OCI-LY1 (cell line): ENCODE measurements at regions not wholly inside any gene's neighbourhood (a gene's known extent, or its start where the extent isn't known, plus 50 kb on each side); places are given as distances from the start of the nearest gene placed in this dataset.

Experiments
- H2AFZ ChIP-seq: fragments of 200-600 bp; sonication (generic), shearing (Covaris generic); 2 replicates; pipeline ENCODE4 v1.6.0; 2014; ENCODE audit warnings: antibody characterized with exemption, mild to moderate bottlenecking, low read length
- H3F3A ChIP-seq: fragments of 200-600 bp; sonication (generic), shearing (Covaris generic); 2 replicates; pipeline ENCODE4 v1.6.0; 2014; ENCODE audit warnings: mild to moderate bottlenecking, antibody characterized with exemption, low read length, moderate library complexity; ENCODE audit not compliant: insufficient read depth
- H3K27ac ChIP-seq: fragments of 200-600 bp; sonication (generic); 2 replicates; pipeline ENCODE4 v1.5.1; 2014; ENCODE audit warnings: low read length, mixed run types, mild to moderate bottlenecking, low read depth; ENCODE audit not compliant: poor library complexity, severe bottlenecking
- H3K27me3 ChIP-seq: fragments of 200-600 bp; sonication (generic); 2 replicates; pipeline ENCODE4 v1.6.0; 2014; ENCODE audit warnings: antibody characterized with exemption, mild to moderate bottlenecking, low read length, moderate library complexity; ENCODE audit not compliant: insufficient read depth
- H3K36me3 ChIP-seq: fragments of 200-600 bp; sonication (generic); 2 replicates; pipeline ENCODE4 v1.6.1; 2014; ENCODE audit warnings: mild to moderate bottlenecking, antibody characterized with exemption, low read length, moderate library complexity, mixed read lengths; ENCODE audit not compliant: insufficient read depth
- H3K4me1 ChIP-seq: fragments of 200-600 bp; sonication (generic); 2 replicates; pipeline ENCODE4 v1.5.1; 2014; ENCODE audit warnings: mild to moderate bottlenecking, low read length, moderate library complexity; ENCODE audit not compliant: insufficient read depth, severe bottlenecking
- H3K4me2 ChIP-seq: fragments of 200-600 bp; sonication (generic), shearing (Covaris generic); 2 replicates; pipeline ENCODE4 v1.6.1; 2014; ENCODE audit warnings: low read length
- H3K4me3 ChIP-seq: fragments of 200-600 bp; sonication (generic); 2 replicates; pipeline ENCODE4 v1.5.1; 2014; ENCODE audit warnings: low read length, low read depth, mild to moderate bottlenecking, mixed read lengths; ENCODE audit not compliant: poor library complexity, severe bottlenecking
- H3K79me2 ChIP-seq: fragments of 200-600 bp; shearing (Covaris generic); 2 replicates; pipeline ENCODE4 v1.6.1; 2016; ENCODE audit warnings: mixed run types, low read length, mixed read lengths; ENCODE audit not compliant: insufficient read depth
- H3K9ac ChIP-seq: fragments of 200-600 bp; sonication (generic), shearing (Covaris generic); 2 replicates; pipeline ENCODE4 v1.6.1; 2014; ENCODE audit warnings: mild to moderate bottlenecking, low read length, mixed read lengths
- H3K9me2 ChIP-seq: fragments of 200-600 bp; sonication (generic), shearing (Covaris generic); 2 replicates; pipeline ENCODE4 v1.6.1; 2014; ENCODE audit warnings: low read depth, mild to moderate bottlenecking, low read length, mixed read lengths
- H3K9me3 ChIP-seq: fragments of 200-600 bp; shearing (Covaris generic); 2 replicates; pipeline ENCODE4 v1.6.1; 2014; ENCODE audit warnings: low read length, mixed read lengths
- H4K20me1 ChIP-seq: fragments of 200-600 bp; sonication (generic), shearing (Covaris generic); 2 replicates; pipeline ENCODE4 v1.6.0; 2016; ENCODE audit warnings: mild to moderate bottlenecking, low read length; ENCODE audit not compliant: insufficient read depth
- EZH2 ChIP-seq: fragments of 200-600 bp; sonication (generic), shearing (Covaris generic); IDR thresholded peaks from 2 replicates; pipeline ENCODE4 v1.8.0; 2017; ENCODE audit warnings: borderline replicate concordance, mixed run types, mild to moderate bottlenecking, antibody characterized with exemption, low read length, moderate library complexity, mixed read lengths
- TF ChIP-seq, protein P1 (sequence below): fragments of 200-600 bp; sonication (generic), shearing (Covaris generic); IDR thresholded peaks from 2 replicates; pipeline ENCODE4 v1.5.1; 2017; ENCODE audit warnings: mild to moderate bottlenecking, antibody characterized with exemption, low read length, moderate library complexity, mixed read lengths

GRCh38 chr2:106941372-106941993 is 55.5 kb upstream of the ST6GAL2 start:
- H3K36me3 ChIP-seq, result no peaks in the 10 kb centered on the region
- no peak overlapping the region for H3K27ac ChIP-seq
- no peaks in the 10 kb centered on the region for H3K4me1 ChIP-seq
- no peak overlapping the region for H2AFZ ChIP-seq
- H3K27me3 ChIP-seq, result no peaks in the 10 kb centered on the region
- H3K4me2 ChIP-seq, result no peak overlapping the region
- H3K4me3 ChIP-seq, result no peak overlapping the region
- H3F3A ChIP-seq, result no peaks in the 10 kb centered on the region
- H3K79me2 ChIP-seq, result no peaks in the 10 kb centered on the region
- no peak overlapping the region for H3K9ac ChIP-seq
- TF ChIP-seq, protein P1, sequence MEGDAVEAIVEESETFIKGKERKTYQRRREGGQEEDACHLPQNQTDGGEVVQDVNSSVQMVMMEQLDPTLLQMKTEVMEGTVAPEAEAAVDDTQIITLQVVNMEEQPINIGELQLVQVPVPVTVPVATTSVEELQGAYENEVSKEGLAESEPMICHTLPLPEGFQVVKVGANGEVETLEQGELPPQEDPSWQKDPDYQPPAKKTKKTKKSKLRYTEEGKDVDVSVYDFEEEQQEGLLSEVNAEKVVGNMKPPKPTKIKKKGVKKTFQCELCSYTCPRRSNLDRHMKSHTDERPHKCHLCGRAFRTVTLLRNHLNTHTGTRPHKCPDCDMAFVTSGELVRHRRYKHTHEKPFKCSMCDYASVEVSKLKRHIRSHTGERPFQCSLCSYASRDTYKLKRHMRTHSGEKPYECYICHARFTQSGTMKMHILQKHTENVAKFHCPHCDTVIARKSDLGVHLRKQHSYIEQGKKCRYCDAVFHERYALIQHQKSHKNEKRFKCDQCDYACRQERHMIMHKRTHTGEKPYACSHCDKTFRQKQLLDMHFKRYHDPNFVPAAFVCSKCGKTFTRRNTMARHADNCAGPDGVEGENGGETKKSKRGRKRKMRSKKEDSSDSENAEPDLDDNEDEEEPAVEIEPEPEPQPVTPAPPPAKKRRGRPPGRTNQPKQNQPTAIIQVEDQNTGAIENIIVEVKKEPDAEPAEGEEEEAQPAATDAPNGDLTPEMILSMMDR, result no peak
- no peak for TF ChIP-seq EZH2
- no peaks in the 10 kb centered on the region for H3K9me2 ChIP-seq
- no peaks in the 10 kb centered on the region for H3K9me3 ChIP-seq
- H4K20me1 ChIP-seq, result no peaks in the 10 kb centered on the region

GRCh38 chr2:106943468-106944200 is 57.7 kb upstream of the ST6GAL2 start:
- no peak overlapping the region for H3K27ac ChIP-seq

GRCh38 chr2:106944215-106944614 is 58.2 kb upstream of the ST6GAL2 start:
- no peaks in the 10 kb centered on the region for H3K9me3 ChIP-seq
- H3K27me3 ChIP-seq, result no peaks in the 10 kb centered on the region
- H4K20me1 ChIP-seq, result no peaks in the 10 kb centered on the region
- no peaks in the 10 kb centered on the region for H3K79me2 ChIP-seq
- H2AFZ ChIP-seq, result no peak overlapping the region
- no peak for TF ChIP-seq EZH2
- TF ChIP-seq, protein P1, result no peak
- no peaks in the 10 kb centered on the region for H3K4me1 ChIP-seq
- H3K9me2 ChIP-seq, result no peaks in the 10 kb centered on the region
- H3K36me3 ChIP-seq, result no peaks in the 10 kb centered on the region
- H3K9ac ChIP-seq, result no peak overlapping the region
- no peak overlapping the region for H3K4me2 ChIP-seq
- no peaks in the 10 kb centered on the region for H3F3A ChIP-seq
- no peak overlapping the region for H3K4me3 ChIP-seq
- no peak overlapping the region for H3K27ac ChIP-seq

More at GRCh38 chr2:106943468-106944200, 57.7 kb upstream of the ST6GAL2 start:
- H3K9ac ChIP-seq, result no peak overlapping the region
- TF ChIP-seq EZH2, result no peak
- TF ChIP-seq, protein P1, result no peak
- no peaks in the 10 kb centered on the region for H4K20me1 ChIP-seq
- no peak overlapping the region for H3K4me2 ChIP-seq
- H3K4me1 ChIP-seq, result no peaks in the 10 kb centered on the region
- H3F3A ChIP-seq, result no peaks in the 10 kb centered on the region
- H3K27me3 ChIP-seq, result no peaks in the 10 kb centered on the region
- no peaks in the 10 kb centered on the region for H3K9me3 ChIP-seq
- H3K36me3 ChIP-seq, result no peaks in the 10 kb centered on the region
- H3K4me3 ChIP-seq, result no peak overlapping the region
- H3K9me2 ChIP-seq, result no peaks in the 10 kb centered on the region
- no peaks in the 10 kb centered on the region for H3K79me2 ChIP-seq
- no peak overlapping the region for H2AFZ ChIP-seq
